Activated CD4-positive, alpha-beta T cell treated with anti-CD3 and anti-CD28 coated beads, Interleukin-2, amount 50 U/mL, for 4 hours (primary cell): ENCODE measurements at regions not wholly inside any gene's neighbourhood (a gene's known extent, or its start where the extent isn't known, plus 50 kb on each side); places are given as distances from the start of the nearest gene placed in this dataset.
"Not testable (repeated sequence)": the region's sequence is repeated elsewhere in the genome, so short reads cannot be mapped to it uniquely, and the experiment has no call there.

Experiments
- DNase-seq, 2 experiments: peaks; one replicate each; pipeline ENCODE4 v3.0.0-alpha.2; 2020

- no peak for DNase-seq
Measured at GRCh38 chr4:111991163-111991562, 154.1 kb upstream of the FAM241A start.

DNA sequence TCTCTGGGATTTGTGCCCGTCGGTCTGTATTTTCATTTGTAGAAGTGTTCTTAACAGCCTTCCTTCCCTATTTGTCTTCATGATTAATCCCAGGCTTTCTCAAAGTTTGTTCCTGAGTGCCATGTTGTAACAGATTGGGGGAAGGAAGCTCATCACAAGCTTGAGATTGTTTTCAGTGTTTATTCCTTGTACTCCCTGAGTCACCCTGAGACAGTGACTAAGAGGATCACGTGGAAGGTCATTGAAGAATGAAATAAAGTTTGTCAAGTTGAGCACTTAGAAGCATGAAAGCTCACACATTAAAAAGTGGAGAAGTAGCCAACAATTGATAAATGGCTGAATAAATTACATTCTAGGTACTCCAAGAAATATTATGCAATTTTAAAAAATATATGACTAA lies 153.5 kb upstream of the FAM241A start:
- DNase-seq, result no peak

DNA sequence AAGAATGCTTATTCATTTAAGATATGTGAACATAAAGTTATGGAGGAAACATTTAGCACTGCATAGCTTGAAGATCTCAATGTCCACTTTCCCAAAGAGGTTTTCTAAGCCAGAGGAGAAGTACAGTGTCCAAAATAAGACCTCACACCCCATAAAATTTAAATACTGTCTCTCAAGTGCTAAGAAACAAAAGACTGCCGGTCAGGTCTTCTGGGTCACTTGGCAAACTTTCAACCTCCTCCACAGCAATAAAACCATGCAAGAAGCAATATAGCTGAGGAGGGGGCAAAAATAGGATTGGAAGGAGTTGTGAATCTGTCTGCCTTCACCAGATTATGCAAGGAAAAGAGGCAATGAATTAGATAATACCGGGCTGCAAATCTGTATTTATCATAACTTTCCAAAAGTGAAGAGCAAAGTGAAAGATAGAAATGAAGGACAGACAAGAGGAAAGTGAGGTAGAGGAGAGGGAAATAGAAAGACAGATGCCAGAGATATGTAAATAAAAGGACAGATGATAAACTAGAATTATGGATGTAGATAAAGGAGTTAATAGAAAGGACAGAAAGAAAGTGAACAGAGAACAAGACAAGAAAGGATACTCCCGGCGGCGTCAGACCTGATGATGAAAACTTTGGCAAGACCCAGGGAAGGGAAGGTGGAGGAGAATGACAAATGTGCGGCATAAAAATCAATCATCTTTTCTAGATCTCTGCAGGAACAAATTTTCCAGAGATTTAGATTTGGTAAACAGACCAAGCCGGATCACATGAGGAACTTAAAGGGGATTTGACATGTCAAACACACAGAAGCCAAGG lies 152.7 kb upstream of the FAM241A start:
- DNase-seq, result no peak

GRCh38 chr4:111994392-111994791 lies 150.9 kb upstream of the FAM241A start:
- no peak for DNase-seq

GRCh38 chr4:111997785-111998184 lies 147.5 kb upstream of the FAM241A start:
- no peak for DNase-seq

- no peak for DNase-seq
Measured at GRCh38 chr4:111999801-112000200, 145.5 kb upstream of the FAM241A start.

- no peak for DNase-seq
Measured at GRCh38 chr4:112001041-112001440, 144.2 kb upstream of the FAM241A start.

DNA sequence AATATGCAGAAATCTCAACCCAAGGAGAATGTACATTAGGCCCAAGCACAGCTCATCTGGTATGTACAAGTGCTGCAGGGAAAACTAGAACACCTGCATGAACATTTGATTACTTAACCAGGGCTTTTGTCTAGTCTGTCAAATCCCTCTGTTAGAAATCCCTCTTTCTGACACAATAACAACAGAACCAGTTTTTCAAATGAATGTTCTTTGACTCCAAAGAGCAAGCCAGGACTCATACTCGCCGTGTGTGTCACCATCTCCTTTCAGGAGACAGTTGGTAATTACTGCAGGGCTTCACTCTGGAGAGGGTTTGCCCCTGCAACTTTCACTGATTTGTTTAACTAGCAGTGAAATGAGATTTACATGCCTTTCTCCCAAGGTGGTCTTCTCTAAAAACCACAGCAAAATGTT lies 143.0 kb upstream of the FAM241A start:
- no peak for DNase-seq

- DNase-seq, result no peak
Measured at GRCh38 chr4:112003231-112003907, 141.9 kb upstream of the FAM241A start.

GRCh38 chr4:112005027-112005426 lies 140.2 kb upstream of the FAM241A start:
- no peak for DNase-seq

GRCh38 chr4:112007391-112007790 lies 137.9 kb upstream of the FAM241A start:
- DNase-seq, result no peak

DNA sequence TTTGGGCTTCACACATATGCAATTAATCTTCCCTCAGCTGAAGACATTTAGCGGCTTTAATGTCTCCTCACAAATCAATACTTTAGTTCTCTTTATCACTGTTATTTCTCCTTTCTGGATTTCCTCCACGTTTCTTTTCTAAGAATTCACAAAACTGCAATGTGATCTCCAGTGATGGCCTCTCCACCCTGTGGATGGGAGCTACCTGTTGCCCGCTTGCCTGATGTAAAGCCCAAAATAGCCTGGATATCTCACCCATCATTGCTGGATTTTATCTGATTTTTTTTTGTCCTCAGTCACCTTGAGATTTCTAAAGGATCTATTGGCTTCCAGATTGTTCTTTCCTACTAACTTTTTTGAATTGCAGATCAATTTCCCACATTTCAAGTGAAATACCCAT lies 129.3 kb upstream of the FAM241A start:
- DNase-seq, result no peak

- DNase-seq, result no peak
Measured at GRCh38 chr4:112023402-112023950, 121.8 kb upstream of the FAM241A start.

GRCh38 chr4:112026058-112026457 lies 119.2 kb upstream of the FAM241A start:
- DNase-seq, result no peak

GRCh38 chr4:112029771-112030171 lies 115.5 kb upstream of the FAM241A start:
- no peak for DNase-seq

DNA sequence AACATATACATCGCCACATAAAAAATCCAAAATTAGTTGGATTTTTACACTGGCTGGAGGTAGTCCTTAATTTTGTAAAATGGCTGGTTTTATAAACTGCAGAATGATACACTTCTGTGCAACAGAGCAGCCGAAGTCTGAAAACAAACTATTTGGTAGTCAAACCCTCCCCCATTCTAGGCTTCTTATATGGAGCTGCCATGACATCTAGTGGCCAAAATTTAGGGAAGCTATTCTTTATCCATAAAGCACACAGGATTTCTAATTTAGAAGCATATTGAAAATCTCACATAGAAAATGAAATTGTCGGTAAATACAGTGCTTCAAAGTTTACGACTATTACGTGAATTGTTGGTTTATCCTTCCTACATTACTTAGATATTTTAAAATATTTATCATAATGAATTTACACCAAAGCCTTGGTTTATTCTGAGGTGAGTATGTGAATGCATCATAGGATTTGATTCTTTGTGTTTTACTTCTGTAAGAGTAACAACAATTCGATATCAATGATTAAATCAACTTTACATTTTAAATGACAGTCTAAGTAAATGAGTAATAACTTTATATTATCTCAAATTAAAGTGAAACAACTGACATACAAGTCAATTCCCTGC lies 113.4 kb upstream of the FAM241A start:
- no peak for DNase-seq

DNA sequence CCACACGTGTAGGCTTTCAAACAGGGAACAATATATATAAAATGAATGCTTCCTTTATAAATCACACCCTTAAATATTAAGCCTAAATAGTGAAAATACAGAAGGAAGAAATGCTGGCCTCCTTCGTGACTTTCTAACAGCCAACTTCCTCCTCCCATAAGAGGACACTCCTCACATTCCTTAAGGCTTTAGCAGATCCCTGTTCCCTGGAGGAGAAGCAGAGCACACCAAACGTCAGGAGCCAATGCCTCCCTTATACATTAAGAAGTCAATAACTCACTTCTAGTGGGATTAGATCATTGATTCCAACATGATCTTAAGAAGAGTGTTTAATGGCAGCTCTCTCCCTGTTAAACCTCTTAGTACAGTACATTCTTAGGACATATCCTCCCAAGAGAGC lies 108.4 kb upstream of the FAM241A start:
- no peak for DNase-seq

DNA sequence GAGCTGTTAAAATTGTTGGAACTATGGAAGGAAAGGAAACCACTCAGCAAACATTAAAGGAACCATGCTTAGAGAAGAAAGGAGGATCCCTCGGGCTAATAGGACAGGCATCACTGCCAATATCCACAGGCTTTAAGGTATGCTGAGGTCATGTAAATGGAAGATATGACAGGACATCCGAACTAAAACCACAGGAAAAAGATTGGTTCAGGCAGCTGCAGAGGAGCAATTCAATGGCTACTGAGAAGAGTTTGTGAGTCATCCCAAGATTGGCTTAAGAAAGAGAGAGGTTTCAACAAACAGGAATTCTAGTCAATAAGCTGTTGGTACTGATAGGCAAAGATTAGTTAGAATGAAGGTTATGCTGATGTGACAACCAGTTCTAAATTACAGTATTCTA lies 106.4 kb upstream of the FAM241A start:
- DNase-seq, result no peak

DNA sequence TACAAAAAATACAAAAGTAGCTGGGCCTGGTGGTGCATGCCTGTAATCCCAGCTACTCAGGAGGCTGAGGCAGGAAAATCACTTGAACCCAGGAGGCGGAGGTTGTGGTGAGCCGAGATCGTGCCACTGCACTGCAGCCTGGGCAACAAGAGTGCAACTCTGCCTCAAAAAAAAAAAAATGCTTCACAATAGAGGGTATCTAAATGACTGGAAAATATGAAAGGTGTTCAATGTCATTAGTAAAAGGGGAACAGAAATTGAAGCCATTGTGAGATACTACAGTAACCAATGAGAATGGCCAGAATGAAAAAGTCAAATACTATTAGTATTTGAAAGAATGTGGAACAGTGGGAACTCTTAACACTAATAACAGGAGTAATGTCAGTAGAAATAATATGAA lies 96.1 kb upstream of the FAM241A start:
- not testable (repeated sequence) for DNase-seq

GRCh38 chr4:112053825-112054350 lies 91.4 kb upstream of the FAM241A start:
- no peak for DNase-seq

DNA sequence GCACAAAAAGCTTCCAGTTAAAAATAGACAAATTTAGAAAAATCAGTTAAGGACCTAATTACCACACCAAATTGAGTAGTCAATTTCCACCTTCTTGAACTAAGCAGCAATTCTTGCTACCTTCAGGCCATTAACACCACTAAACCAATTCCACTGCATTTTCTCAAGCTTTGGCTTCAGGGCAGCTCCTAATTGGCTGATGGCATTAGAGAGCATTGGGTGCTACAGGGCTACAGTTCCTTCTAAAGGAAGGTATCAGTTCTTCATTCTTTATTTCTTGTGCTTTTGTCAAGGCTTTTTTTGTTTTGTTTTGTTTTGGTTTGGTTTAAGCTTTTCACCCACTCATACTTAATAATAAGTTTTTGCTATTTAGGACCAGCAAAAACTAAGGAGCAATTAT lies 90.2 kb upstream of the FAM241A start:
- no peak for DNase-seq

DNA sequence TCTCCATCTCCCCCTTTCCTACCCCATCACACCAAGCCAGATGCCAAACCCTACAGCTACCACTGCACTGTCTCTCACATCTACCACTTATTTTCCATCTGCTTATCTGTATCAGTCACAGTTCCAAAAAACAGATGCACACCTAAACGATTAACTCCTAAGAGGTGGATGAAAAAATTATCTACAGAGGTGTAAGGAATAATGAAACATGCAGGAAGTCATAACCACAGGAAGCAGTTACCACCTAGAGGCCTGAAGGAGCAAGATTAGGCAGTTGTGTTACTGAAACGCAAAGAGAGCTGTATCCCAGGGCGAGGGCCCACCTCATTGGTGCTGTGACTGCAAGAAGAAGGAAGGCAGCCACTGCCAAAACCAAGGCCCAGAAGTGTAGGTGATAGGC lies 87.8 kb upstream of the FAM241A start:
- no peak for DNase-seq

DNA sequence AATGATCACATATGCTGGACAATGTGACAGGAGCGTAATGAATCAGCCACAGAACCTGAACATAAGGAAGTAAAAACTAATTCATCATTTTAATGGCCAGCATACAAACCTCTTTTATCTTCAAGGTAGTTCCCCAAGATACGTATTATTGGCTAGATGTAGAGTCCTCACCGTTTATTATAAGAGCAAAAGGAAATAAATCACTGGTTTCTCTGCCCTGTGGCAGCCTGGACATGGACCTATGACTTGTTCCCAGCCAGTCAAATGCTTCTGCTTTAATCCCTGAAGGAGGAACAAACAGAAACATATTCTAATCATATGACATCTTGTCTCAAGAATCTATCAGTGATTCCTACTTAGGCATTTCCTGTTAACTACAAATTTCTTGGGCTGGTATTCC lies 86.8 kb upstream of the FAM241A start:
- no peak for DNase-seq

DNA sequence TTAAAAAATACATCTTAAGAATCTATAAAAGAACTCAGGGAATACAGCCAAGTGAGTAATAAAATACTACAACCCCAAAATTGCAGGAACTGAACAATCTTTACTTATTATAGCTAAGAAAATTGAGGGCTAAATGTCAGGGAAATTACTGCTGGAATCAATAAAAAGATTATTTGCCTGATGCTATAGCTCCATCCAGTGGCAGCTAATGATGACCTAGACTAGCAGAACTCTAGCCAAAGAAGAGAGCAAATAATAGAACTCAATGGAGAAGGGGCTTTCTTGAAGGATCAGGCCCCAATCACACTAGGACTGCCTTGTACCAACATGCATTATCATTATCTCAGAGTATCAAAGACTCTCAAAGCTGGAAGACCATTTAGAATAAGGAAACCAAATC lies 85.0 kb upstream of the FAM241A start:
- DNase-seq, result no peak
